SK-N-SH (cell line): ENCODE measurements at regions not wholly inside any gene's neighbourhood (a gene's known extent, or its start where the extent isn't known, plus 50 kb on each side); places are given as distances from the start of the nearest gene placed in this dataset.

Source experiments
- SIN3A ChIP-seq: IDR thresholded peaks from 2 replicates; pipeline ENCODE4 v1.6.1; 2012; ENCODE audit warnings: low read depth, mild to moderate bottlenecking, low read length, moderate library complexity, borderline replicate concordance
- TF ChIP-seq, protein P1 (sequence below): fragments of 200-600 bp; sonication (generic); IDR thresholded peaks from 2 replicates; pipeline ENCODE4 v1.6.1; 2017; ENCODE audit warnings: antibody characterized with exemption, mild to moderate bottlenecking, moderate library complexity
- TF ChIP-seq, protein P2 (sequence below): fragments of 150-350 bp; IDR thresholded peaks from 2 replicates; pipeline ENCODE4 v1.6.1; 2016; ENCODE audit warnings: mild to moderate bottlenecking, low read depth, low read length

DNA sequence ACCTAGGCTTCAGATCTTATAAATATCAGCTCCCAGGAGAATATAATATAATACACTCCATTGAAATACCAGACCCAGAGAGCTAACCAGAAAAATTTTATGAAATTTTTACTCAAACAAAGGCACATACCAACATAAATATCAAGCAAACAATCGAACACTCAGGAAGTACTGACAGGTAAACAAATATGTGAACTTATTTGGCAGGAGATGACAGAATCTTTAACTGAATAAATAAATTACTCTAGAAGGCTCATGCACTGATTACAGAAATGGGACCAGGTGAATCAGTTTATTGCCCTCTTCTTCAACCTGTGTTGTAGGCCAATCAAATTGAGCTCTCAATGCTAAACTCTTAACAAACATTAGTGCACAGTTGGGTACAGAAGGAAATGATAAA, 225.2 kb upstream of the PABPC4L start:
- TF ChIP-seq, protein P1, sequence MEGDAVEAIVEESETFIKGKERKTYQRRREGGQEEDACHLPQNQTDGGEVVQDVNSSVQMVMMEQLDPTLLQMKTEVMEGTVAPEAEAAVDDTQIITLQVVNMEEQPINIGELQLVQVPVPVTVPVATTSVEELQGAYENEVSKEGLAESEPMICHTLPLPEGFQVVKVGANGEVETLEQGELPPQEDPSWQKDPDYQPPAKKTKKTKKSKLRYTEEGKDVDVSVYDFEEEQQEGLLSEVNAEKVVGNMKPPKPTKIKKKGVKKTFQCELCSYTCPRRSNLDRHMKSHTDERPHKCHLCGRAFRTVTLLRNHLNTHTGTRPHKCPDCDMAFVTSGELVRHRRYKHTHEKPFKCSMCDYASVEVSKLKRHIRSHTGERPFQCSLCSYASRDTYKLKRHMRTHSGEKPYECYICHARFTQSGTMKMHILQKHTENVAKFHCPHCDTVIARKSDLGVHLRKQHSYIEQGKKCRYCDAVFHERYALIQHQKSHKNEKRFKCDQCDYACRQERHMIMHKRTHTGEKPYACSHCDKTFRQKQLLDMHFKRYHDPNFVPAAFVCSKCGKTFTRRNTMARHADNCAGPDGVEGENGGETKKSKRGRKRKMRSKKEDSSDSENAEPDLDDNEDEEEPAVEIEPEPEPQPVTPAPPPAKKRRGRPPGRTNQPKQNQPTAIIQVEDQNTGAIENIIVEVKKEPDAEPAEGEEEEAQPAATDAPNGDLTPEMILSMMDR = no peak
- no peak for TF ChIP-seq SIN3A
- TF ChIP-seq, protein P2, sequence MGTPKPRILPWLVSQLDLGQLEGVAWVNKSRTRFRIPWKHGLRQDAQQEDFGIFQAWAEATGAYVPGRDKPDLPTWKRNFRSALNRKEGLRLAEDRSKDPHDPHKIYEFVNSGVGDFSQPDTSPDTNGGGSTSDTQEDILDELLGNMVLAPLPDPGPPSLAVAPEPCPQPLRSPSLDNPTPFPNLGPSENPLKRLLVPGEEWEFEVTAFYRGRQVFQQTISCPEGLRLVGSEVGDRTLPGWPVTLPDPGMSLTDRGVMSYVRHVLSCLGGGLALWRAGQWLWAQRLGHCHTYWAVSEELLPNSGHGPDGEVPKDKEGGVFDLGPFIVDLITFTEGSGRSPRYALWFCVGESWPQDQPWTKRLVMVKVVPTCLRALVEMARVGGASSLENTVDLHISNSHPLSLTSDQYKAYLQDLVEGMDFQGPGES = no peak
